GM19467 (cell line): ENCODE measurements at regions not wholly inside any gene's neighbourhood (a gene's known extent, or its start where the extent isn't known, plus 50 kb on each side); places are given as distances from the start of the nearest gene placed in this dataset.

Source experiments
- ATAC-seq: cut with Tn5 transposase; IDR thresholded peaks from one replicate; pipeline ENCODE4 v1.9.1; 2021; ENCODE audit warnings: mild to moderate bottlenecking, moderate library complexity; ENCODE audit not compliant: unreplicated experiment

- ATAC-seq = no peak
Measured at GRCh38 chr6:40274058-40274457, 313.1 kb downstream of the LRFN2 start.

- no peak for ATAC-seq
Measured at GRCh38 chr6:40268614-40269013, 318.6 kb downstream of the LRFN2 start.

DNA sequence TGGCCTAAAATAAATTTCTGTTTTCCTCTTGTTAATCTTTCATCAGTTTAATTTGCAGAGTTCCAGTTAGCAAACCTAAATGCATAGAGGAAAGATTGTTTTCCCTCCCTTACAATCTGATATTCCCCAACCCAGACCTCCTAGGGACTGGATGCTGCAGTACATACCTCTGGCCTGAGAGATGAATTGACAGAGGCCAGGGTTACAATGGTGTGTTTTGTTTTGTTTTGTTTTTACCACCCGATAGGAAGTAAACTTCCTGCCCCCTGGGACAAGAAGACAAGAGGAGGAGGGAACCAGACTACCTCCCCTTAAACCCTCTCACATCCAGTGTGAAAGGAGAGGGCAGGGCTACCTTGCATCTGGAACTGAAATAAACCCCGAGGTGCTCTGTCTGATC, 319.0 kb downstream of the LRFN2 start:
- ATAC-seq = no peak

GRCh38 chr6:40265615-40266014, 321.5 kb downstream of the LRFN2 start:
- ATAC-seq = no peak

DNA sequence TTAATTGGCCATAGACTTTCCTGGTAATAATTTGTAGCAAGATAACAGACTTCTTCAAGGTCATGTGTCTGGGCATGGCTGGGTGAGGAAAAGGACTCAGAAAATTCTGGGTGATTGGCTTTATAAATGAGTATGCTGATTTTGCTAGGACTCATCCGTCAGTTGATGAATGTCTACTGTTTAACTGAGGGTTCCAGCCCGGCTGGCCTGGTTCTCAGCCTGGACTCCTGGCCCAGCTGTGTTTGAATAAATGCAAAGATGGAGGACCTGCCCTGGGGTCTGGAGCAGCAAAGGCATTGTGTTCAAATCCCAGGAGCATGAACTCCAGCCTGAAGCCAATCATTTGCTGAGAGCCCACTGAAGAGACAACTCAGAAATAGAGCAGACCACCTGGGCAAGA, 323.2 kb downstream of the LRFN2 start:
- no peak for ATAC-seq

GRCh38 chr6:40262363-40262762, 324.8 kb downstream of the LRFN2 start:
- ATAC-seq = no peak

- no peak for ATAC-seq
Measured at GRCh38 chr6:40258531-40258930, 324.3 kb upstream of the MOCS1 start.

GRCh38 chr6:40256831-40257230, 322.6 kb upstream of the MOCS1 start:
- ATAC-seq = no peak

DNA sequence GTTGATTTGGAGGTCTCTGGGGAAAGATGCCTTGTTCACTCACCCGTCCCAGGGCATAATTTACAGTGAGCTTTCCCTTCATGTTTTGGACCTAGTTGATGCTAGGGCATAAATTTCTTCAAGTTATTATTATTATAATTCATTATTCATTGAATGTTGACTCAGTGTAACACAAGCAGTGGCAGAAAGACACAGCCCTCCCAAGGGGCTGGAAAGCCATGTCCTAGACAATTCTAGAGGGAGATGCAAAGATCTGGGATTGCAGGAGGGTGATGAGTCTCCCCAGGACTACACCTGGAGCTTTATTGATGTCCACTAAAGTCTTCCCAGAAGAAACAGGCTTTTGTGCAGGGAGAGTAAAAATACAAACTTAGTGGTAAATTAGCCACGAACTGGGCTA, 322.0 kb upstream of the MOCS1 start:
- ATAC-seq = no peak

GRCh38 chr6:40253420-40253819, 319.2 kb upstream of the MOCS1 start:
- ATAC-seq = no peak

GRCh38 chr6:40252531-40253258, 318.4 kb upstream of the MOCS1 start:
- no peak for ATAC-seq

DNA sequence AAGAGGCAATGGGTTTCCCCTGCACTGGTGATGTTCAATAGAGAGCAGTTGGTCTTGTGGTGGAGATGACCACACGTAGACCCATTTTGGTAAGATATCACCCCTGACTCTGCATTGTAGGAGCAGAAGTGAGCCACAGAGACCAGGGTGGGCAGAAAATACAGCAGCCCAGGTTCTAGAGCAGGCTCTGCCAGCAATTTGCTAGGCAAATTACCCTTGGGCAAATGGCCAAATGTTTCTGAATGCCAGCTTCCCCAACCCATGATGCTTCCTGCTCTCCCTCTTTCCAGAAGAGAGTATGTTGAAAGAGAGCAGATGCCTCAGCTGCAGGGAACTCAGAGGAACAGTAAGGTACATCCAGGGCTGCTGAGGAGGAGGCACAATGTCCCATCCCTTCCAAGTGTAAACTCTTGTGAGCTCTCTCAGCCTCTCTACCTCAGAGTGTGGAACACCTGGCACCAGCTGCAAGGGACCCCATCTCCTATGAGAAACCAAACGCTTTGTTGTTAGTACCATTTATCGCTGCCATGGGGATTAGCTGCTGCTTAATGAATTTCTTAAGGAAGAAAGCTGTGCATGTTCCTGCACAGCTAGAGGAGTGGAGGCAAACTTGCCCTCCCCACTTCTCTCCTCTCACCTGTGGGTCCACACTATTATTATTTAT, 317.5 kb upstream of the MOCS1 start:
- no peak for ATAC-seq

DNA sequence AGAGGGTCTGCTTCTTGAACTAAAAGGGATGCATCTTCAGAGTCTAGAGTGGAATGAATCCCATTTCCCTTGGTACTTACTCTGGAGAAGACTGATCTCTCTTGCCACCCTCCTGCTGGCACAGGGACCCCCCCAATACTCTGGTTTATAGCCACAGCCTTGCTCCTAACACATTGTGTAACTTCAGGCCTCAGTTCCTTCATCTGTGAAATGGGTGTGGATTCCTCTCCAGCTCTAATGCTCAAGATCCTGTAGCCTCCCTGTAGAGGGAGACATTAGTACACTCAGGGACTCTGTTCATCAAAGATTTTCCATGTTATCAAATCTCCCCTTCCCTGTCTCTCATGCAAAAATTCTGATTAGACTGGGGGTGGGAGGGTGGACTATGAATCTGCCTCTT, 315.7 kb upstream of the MOCS1 start:
- ATAC-seq = no peak

GRCh38 chr6:40247516-40248115, 313.4 kb upstream of the MOCS1 start:
- no peak for ATAC-seq

DNA sequence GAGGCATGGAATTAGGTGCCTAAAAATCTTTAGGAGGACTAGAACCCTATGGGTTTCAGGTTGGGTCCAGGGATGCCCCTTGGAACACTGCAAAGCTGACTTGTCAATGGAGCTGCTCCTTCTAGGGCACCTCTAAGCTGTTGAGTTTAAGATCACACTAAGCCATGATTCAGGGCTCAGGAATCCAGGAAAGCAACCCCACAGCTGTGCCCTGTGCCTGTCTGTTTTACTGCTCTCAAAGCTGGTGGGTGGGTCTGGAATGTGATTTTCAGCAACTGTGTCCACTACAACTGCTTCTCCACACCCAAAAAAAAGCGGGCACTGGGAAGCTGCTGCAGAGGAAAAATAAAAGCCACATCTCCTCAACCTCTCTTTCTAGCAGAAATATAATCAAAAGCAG, 310.4 kb upstream of the MOCS1 start:
- no peak for ATAC-seq

GRCh38 chr6:40232698-40233097, 298.4 kb upstream of the MOCS1 start:
- ATAC-seq = no peak

GRCh38 chr6:40227735-40228134, 293.5 kb upstream of the MOCS1 start:
- no peak for ATAC-seq

DNA sequence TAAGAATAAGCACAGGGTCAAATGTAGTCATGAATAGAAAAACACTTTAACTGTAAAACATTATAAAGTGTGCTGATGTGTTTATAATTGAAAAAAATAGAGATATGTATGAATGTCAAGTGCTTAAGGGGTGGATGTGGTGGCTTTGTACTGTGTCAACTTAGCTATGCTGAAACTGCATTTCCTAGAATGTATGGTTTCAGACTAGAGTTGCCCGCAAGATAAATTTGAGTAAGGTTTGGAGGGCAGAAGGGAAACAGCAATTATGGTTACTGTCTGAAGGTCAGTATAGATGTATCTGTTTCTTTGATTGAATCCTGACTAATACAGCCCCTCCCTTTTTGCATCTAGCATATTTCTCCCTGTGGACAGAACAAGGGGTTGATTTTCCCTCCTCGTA, 288.1 kb upstream of the MOCS1 start:
- ATAC-seq = no peak

DNA sequence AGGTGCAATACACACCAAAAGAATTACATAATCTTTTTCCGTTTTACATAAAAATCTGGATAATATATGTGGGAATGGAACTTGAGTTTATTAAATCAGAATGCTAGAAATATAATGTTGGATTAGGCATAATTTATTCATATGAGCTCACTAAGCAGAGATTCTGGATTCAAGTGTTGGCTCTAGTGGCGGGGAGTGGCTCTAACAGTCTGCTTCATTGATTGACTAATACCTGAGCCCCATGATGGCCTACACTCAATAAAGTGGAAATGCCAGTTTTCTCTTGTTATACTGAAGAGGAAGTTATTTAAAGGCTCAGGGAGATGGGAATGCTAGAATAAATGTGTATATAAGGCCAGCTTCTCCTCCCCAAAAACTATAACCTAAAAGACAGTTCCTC, 285.5 kb upstream of the MOCS1 start:
- no peak for ATAC-seq

DNA sequence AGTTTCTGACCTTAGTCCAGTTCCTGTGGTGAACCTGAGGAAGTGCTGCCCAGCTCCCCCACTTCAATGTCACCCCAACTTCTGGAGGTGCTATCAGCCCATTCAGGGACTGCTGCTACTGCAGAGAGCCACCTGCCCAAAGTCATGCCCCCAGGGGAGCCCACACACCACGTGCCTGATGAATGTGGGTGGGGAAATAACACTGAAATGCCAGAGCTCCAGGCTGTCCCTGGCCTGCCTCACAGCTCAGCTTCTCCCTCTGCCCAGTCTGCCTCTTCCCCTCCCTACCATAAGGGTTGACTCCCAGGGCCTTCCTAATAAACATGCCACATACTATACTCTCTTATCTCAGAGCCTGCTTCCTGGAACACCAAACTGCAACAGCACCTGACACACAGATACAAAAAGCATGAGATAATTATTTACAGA, 276.4 kb upstream of the MOCS1 start:
- ATAC-seq = no peak

DNA sequence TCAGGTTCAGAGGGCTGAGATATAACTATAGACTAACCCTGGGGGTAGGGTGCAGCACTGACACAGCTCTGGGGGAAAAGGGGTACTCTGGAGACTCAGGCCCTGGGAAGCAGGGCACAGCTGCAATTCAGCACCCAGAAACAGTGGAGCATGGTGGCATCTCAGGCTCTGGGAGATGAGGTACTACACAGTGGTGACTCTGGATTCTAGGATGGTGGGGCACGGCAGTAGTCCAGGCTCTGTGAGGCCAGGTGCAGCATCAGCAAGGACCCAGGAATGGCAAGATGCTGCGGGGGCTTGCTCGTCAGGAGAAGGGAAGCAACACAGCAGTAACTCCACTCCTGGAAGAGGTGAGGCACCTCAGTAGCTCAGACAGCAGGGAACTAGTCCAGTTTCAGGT, 271.5 kb upstream of the MOCS1 start:
- ATAC-seq = no peak

DNA sequence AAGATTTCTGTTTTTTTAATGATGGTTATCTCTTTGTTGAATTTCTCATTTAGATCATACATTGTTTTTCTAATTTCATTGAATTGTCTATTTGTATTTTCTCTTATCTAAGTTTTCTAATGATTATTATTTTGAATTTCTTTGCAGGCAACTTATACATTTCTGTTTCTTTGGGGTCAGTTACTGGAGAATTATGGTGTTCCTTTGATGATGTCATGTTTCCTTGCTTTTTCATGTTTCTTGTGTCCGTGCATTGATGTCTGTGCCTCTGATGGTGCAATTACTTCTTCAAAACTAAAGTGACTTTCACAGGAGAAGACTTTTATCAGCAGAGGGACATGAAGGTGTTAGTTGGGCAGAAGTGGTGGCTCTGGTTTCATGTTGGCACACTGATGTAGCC, 270.7 kb upstream of the MOCS1 start:
- no peak for ATAC-seq
